GM18873 (cell line): ENCODE measurements at regions not wholly inside any gene's neighbourhood (a gene's known extent, or its start where the extent isn't known, plus 50 kb on each side); places are given as distances from the start of the nearest gene placed in this dataset.

Experiments used
- ATAC-seq: cut with Tn5 transposase; IDR thresholded peaks from one replicate; pipeline ENCODE4 v1.9.1; 2021; ENCODE audit warnings: mild to moderate bottlenecking, moderate library complexity, moderate number of reproducible peaks; ENCODE audit not compliant: unreplicated experiment, low FRiP score

DNA sequence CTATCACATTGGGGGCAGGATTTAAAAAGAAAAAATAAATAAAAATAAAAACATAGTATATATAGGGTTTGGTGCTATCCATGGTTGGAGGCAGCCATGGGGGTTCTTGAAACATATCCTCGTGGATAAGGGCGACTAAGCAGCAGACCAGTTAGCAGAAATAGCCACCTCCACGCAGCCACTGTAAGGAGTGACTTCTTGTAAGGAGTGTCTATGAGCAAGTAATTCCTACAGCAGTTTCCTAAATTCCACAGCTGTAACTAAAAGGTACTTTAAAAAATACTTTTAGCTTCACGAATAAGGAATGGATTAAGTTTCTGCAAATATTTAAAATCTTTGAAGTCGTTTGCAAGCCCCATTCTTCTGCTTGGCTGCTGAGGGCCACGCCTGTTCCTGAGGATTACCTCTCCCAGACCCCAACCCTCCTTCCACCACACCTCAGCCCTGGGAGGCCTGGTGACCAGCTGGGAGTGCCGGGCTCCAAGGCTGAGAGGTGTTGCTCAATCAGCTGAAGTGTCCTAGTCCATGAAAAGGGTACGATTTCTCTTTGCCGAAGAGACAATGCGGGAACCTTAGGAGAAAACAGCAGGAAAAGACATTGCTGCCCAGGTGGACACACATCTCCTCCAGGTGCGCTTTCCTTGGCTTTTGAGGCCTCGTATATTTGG is 115.3 kb downstream of the ADSS2 start:
- ATAC-seq, result no peak

DNA sequence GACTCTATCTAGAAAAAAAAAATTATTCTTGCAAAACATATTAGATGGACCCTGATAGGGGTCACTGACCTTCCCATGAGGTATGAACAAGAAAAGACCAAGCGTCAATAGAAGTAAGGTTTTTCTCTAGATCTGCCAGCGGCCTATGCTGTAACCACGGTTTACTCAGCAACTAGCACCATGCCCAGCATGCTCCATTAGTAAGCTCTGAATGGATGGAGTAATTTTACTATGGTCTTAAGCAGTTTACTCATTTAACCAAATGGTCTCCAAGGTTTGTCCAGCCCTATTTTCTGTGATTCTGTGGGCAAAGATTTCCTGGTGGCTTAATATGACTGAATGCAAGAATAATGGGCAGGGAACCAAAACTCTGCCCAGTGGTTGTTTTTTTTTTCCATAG is 113.9 kb downstream of the ADSS2 start:
- ATAC-seq, result no peak

DNA sequence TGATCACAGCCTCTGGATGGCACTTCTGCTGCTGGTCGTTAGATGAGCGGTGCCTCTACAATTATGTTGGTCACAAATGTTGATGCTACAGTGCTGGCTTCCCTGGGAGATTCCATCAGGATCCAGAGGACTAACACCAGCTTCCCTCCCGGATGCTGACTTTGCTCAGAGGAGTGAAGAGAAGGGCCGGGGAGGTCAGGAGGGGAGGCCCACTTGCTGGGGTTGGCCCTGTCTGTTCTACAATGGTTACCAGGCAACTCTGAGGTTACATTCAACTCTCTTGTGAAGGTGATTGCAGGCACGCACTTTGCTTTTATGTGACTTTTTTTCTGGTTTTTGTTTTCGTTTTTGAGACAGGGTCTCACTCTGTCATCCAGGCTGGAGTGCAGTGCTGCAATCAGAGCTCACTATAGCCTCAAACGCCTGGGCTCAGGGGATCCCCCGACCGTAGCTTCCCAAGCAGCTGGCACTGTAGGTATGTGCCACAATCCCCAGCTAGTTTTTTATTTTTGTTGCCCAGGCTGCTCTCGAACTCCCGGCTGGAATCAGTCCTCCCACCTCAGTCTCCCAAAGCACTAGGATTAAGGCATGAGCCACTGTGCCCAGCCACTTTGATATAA is 112.5 kb downstream of the ADSS2 start:
- no peak for ATAC-seq

DNA sequence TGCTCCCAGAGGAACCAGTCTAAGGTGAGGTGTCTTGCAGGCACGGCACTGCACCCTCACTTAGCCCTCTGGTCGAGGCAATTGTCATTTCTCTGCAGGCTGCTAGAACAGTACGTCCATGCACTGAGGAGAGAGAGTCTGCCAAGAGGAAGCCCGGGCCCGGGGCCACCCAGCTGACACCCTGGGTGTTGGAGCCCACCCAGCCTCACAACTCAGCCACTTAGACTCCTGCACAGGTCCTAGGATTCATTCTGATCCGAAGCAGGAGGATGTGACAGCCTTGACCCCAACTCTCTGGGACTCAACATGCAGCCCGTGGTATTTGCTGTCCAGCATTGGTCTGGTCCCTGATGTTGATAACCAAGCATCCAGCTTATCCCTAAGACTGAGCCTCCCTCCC is 111.9 kb downstream of the ADSS2 start:
- no peak for ATAC-seq

DNA sequence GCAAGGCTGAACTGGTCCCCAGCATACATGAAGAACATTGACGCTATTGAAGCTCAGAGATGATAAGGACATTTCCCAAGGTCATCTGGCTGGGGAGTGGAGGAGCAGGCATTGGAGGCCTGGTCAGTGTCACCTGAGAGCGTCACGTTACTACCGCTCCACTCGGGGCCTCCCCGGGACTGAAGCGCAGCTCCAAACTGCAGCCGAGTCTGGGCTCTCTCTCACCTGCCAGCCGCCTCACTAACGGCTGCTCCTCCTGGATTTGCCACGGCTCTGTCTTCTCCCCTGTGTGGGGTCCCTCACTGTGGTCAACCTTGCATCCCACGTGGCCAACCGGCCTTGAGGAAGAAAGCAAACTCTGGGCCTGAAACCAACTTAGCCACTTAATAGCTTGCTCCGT is 111.3 kb downstream of the ADSS2 start:
- no peak for ATAC-seq

DNA sequence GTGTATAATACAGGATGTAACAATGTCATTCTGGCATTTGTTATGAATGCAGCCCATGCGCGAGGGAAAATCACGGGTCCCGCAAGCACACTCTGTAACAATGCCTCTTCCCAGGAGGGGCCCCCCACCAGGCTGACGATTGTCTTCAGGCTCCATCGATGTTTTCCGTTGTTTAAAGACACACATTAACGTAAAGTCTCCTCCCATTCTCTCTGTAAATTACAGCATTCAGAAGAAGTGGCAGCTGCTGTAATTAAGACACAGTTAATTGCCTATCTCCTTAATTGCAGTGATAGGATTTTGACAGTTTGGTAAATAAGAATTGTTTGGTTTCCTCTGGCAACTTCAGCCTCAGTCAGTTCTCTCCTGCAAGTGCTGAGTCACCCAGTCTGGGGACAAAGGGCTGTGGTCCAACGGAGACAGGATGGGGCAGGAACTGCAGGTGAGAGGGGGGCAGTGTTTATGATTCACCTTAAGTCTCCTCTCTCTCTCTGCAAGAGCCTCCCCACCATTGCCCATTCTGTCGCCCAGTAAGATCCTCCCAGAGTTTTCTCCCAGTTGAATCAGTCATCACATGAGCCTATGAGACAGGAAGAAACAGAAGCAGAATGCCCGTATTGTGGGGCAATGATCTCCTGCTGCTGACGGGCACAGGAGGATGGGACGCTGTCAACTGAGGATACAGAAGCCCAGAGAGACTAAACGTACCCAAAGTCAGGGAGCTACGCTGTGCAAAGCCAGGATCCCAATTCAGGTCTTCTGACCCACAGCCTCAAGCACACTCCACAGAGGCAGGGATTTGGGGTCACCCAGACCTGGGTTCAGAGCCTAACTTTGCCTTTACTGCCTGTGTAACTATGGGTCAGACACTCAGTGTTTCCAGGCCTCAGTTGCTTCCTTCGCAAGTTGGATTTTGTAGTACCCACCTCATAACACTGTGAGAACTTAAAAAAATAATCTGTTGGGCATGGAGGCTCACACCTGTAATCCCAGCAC is 110.0 kb downstream of the ADSS2 start:
- no peak for ATAC-seq

DNA sequence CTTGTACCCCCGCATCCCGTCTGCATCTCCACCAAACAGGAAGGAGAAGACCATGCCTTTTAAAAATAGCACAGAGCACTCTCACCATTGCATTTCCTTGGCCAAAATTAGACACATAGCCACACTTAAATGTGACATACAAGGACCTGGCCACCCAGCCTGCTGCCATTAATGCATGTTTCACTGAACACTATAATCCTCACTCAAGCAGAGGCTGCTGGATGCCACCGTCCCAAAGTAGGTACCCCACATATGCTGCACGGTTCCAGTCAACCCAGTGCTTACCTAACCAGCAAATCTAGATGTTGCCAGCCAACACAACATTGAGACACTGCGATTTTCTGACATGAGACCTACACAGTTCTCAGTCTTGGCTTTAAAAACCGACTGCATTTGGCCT is 107.7 kb downstream of the ADSS2 start:
- no peak for ATAC-seq

DNA sequence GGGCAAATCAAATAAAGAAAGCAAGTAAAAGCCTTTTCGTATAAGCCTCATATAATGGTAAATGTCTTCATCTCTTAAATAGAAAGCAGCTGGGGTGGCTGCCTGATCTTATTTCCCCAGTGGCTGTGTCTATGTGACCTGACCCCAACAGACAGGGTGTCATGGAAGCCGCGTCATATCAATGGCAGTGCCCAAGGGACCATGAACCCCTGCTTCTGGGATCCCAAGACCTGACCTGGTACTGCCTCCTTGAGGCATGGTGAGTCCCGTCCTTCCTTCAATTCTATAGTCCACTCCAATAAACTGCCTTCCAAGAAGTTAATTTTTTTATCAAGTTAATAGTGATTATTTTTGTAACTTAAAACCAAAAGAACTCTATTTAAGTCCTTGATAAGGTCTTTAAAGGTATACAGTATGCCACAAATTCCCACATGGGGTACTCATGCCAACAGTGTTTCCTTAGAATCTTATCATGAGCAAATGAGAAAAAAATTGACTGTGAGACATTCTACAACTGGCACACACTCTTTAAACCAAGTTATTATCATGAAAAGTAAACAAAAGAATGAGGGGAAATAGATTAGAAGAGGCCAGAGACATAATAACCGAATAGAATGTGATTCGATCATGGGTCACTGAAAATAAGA is 104.6 kb downstream of the ADSS2 start:
- no peak for ATAC-seq

DNA sequence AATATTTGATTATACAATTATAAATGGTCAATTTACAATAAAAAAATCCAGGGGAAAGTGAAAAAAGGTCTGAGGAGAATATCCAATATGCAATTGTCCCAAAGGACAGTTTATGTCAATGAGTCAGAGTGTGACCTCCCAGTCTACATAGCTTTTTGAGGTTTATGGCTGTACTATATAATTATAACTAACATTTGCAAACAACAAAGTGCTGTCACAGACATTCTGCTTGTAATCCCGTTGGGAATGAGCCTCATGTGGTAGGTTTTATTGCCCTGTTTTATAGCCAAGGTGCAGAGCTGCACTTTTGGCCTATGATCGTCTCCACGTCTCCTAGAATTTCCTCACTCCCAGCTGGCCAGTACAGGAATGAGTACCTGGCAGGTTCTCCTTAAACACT is 103.8 kb downstream of the ADSS2 start:
- ATAC-seq, result no peak

DNA sequence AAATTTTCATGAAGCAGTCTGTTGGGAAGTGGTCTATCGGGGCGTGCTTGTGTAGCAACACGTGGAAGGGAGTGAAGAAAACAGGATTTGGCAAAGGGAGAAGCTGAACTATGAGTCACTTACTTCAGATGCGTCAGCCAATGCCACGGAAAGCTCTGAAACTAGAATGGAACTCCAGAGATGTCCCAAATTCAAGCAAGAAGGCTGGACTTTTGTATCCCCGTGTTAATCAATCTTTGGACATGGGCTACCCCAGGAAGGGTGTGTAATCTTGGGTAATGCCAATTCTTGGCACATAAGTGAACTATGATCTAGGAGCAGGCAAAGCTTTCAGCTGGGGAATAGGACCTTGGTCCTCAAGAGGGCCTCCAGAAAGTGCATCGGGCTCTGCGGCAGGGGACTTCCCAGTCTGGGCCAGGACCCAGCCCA is 102.6 kb downstream of the ADSS2 start:
- no peak for ATAC-seq

DNA sequence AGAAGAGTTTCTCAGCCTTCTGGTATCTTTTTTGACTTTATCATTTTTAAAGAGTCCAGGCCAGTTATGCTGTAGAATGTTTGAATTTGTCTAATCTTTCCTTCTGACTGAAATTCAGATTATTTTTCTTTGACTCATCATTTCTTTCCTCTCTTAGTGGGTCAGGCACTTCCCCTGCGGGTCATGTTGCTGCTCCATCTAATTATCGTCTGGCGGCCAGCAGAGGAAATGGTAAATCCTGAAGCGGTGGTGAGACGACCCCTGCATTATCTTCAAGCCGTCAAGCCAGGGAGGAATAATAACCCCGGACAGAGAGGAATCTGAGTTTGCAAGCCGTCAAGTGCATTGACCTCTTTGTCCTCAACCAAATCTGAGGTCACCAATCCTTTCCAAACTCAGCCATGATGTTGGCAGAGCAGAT is 102.1 kb downstream of the ADSS2 start:
- ATAC-seq, result no peak

DNA sequence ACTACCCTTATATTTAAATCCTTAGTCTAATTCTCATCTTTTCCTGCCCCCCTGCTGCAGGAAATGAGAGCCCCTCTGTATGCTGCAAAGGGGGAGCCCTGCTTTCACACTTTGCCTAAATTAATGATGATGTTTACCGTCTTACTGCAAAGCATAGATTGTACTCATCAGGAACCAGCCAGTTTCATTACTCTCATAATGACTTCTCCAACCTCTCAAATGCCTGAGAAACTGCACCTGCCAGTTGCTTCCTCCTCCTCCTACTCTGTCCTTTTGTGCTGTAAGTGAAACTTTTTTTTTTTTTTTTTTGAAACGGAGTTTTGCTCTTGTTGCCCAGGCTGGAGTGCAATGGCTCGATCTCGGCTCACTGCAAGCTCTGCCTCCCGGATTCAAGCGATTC is 101.7 kb downstream of the ADSS2 start:
- peak; percentile 79 for ATAC-seq

DNA sequence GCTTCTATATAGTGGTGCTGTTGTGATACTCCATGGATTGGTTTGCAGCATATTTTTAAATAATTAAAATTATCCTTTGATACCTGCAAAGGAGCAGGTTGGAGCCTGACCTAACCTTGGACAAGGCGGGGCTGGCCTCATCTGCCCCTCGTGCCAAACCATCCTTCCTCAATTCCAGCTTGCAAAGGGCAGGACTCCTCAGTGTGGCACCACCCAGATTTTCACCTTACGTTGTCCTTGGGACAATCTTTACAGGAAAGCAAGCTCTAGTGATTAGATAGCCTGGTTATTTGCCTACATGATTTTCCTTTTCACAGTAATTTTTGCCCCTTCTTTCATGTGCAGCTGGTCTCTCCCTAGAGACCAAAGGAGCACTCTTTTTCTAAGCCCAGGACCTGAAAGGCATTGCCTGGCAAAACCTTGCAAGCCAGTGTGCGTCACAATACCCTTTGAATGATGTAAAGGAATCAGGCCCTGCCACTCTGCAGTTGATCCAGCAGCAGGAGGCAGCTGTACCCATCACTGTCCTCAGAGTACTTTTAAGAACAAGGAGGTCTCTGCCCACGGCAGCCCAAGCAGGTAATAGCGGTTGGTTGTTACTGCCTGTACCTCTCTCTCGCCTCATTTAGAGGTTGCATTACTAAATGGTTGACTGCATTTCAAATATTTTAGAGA is 99.4 kb downstream of the ADSS2 start:
- no peak for ATAC-seq

DNA sequence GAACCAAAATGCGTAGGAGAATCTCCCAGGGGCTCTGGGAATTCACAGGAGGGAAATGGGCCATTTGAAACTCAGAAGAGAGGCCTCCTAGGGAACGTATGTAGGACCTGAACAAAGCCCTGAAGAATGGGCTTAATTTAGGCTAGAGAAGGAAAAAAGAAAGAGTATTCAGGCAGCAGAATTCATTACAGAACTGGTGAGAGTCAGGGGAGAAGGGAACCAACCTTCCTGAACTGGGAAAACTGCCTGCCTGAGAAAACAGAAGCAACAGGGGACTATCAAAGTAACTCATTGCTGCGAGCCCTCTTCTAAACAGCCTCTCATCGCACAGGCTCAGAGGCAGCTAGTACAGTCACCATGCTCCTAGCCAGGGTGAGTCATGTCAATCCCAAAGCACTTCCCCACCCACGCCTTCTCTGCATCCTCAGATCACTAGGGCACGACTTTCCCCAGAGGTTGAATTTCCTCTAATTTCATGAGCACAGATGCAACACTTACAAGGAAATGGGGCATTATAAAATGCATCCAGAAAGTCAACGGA is 98.1 kb downstream of the ADSS2 start:
- no peak for ATAC-seq

DNA sequence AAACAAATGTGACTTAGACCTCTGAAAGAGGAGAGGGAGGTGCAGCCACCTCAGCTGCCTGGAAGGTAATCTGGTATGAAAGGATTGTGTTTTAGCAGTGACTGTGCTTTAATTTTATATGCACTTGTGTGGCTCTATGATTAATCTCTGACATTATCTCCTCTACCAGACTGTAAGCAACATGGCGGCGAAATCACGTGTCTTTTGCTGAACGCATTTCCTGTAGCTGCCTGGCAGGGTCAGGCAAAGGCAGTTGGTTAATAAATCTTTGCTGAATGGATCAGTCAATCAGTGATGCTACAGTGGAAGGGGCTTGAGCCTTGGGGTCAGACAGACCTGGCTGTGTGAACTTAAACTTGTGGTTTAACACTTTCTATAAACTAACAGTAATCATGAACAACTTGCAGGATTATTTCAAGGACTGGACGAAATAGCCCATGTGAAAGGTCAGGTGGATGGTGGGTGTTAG is 96.9 kb downstream of the ADSS2 start:
- no peak for ATAC-seq

DNA sequence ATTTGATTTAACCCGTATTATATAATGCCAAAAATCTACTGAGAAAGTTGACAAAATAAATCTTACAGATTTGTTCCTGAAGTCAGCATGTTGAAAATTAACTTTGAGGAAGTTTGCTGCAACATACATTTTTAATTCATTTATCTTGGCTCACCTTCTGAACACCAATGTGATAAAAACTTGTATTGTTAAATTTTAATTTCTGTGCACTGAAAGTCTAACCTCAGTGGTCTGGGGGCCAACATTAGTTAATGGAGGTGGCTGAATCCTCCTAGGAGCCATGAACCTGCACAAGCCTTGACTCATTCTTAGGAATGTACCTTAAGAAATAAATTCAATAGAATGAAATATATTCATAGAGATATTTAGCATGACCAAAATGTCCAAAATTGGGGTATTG is 95.3 kb downstream of the ADSS2 start:
- ATAC-seq, result no peak
